ENCODE measurements at regions not wholly inside any gene's neighbourhood (a gene's known extent, or its start where the extent isn't known, plus 50 kb on each side); places are given as distances from the start of the nearest gene placed in this dataset.

- TF ChIP-seq CTCF (IDR thresholded peaks at IDR 0.05; ENCODE audit: low read length, missing control alignments) = no peak
- H3K4me3 ChIP-seq (replicated peaks; ENCODE audit: low read depth, low read length) = no peak overlapping the region
- DNase-seq (ENCODE audit: low read depth) = no peak
Measured at GRCh38 chr2:142599504-142599903, 278.0 kb upstream of the KYNU start.

- DNase-seq (ENCODE audit: low read depth) = no peak
- no peak overlapping the region for H3K4me3 ChIP-seq (replicated peaks; ENCODE audit: low read depth, low read length)
- no peak for TF ChIP-seq CTCF (IDR thresholded peaks at IDR 0.05; ENCODE audit: low read length, missing control alignments)
Measured at GRCh38 chr2:142598846-142599245, 278.6 kb upstream of the KYNU start.

- no peak overlapping the region for H3K4me3 ChIP-seq (replicated peaks; ENCODE audit: low read depth, low read length)
- DNase-seq (ENCODE audit: low read depth) = peak; percentile 9
- no peak for TF ChIP-seq CTCF (IDR thresholded peaks at IDR 0.05; ENCODE audit: low read length, missing control alignments)
Measured at GRCh38 chr2:142596334-142597088, 281.0 kb upstream of the KYNU start.

DNA sequence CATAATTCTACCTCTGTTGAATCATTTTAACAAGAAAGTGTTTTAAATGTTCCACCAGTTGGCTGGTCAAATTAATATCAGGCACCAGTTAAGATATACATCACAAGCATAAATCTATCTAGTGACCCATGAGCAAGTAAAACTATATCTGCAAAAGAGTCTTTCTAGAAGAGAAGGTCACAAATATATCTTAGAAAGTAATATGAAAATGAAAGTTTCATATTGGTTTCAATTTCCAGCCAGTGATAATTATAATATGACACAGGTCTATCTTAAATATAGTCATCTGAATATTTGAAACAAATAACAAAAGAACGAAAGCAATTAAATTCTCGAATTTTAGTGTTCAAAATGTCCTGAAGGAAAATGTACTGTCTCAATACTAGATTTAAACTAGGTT, 282.5 kb upstream of the KYNU start:
- TF ChIP-seq CTCF (IDR thresholded peaks at IDR 0.05; ENCODE audit: low read length, missing control alignments) = no peak
- no peak for DNase-seq (ENCODE audit: low read depth)
- no peak overlapping the region for H3K4me3 ChIP-seq (replicated peaks; ENCODE audit: low read depth, low read length)

GRCh38 chr2:142592171-142592570, 285.3 kb upstream of the KYNU start:
- no peak for DNase-seq (ENCODE audit: low read depth)
- no peak for TF ChIP-seq CTCF (IDR thresholded peaks at IDR 0.05; ENCODE audit: low read length, missing control alignments)
- no peak overlapping the region for H3K4me3 ChIP-seq (replicated peaks; ENCODE audit: low read depth, low read length)

GRCh38 chr2:142591420-142591819, 286.0 kb upstream of the KYNU start:
- DNase-seq (ENCODE audit: low read depth) = no peak
- no peak for TF ChIP-seq CTCF (IDR thresholded peaks at IDR 0.05; ENCODE audit: low read length, missing control alignments)
- H3K4me3 ChIP-seq (replicated peaks; ENCODE audit: low read depth, low read length) = no peak overlapping the region

GRCh38 chr2:142588269-142588668, 289.2 kb upstream of the KYNU start:
- H3K4me3 ChIP-seq (replicated peaks; ENCODE audit: low read depth, low read length) = no peak overlapping the region
- no peak for TF ChIP-seq CTCF (IDR thresholded peaks at IDR 0.05; ENCODE audit: low read length, missing control alignments)

More at GRCh38 chr2:142588269-142588668, 289.2 kb upstream of the KYNU start:
- DNase-seq (ENCODE audit: low read depth) = no peak

Data from fibroblast of pulmonary artery (primary cell).